HG03439 (cell line): ENCODE measurements at regions not wholly inside any gene's neighbourhood (a gene's known extent, or its start where the extent isn't known, plus 50 kb on each side); places are given as distances from the start of the nearest gene placed in this dataset.
A peak's percentile ranks its signal among the peaks of the same experiment; 100 is the strongest.

Experiments used
- ATAC-seq: cut with Tn5 transposase; IDR thresholded peaks from one replicate; pipeline ENCODE4 v1.9.1; 2021; ENCODE audit warnings: mild to moderate bottlenecking, moderate library complexity; ENCODE audit not compliant: unreplicated experiment

- ATAC-seq, result peak; percentile 6
These were observed 77.7 kb downstream of the ARF6 start for GRCh38 chr14:49970474-49971147.

DNA sequence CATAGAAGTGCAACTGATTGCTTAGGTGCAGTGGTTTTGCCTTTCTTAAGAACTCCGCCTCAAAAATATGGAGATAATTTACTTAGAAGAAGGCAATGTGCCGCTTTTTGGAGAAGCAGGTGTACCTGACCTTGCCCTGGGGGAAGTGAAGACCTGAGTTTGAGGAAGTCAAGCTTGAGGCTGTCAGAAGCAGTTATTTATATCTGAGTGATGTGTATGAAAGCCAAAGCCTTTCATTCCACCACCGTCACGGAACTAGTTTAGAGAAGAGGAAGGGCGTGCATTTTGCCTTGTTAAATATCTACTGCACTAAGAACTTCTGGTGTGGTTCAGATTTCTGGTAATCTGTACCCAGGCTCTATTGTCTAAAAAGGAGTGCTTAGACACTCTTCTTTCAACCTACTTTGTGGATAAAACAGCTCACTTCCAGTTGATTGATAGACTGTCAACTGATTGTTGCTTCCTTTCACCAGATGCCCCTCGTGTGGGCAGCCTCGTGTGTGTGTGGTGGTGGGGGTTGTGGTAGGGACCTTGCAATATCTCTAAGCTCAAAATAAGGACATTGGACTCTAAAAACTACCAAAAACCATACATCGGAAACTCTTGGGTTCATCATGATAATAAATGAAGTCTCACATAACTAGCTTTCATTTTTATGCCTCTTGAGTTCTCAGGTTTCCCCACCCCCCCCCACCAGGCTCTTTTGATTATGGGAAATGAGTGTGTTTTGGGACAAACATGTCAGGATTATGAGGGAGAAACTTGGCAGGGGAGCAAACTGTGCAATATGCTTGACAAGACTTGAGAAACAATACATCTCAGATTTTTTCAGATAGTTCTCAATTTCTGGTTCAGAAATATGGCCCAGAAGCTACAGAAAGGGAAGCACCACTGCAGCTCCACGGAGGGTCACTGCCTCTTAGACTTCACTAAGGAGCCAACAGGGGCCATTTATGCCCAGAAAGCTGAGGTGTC lies 78.6 kb downstream of the ARF6 start:
- ATAC-seq, result peak; percentile 79

DNA sequence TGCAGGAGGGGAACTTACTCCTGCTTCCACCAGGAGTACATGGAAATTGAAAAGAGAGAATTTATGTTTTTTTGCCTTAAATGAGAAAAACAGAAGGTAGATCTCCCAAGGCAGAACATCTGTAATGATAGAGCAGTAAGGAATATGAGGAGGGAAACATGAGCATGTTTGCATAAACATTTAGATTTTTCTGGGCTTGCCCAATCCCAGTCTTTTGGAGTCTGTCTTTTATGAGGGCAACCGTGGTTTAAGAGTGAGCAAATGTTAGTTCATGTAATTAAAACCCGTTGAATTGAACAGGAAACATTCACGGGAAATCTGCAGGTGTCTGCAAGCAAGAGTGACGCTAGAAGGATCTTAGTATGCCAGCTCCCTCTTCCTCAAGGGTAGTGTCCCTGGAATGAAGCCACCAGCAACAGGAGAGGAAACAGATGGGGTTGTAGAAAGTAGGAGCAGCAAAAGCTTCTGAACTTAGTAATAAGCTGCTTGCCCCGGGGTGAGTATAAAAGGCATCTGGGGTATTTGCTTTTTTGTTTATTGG lies 79.3 kb downstream of the ARF6 start:
- ATAC-seq, result no peak

GRCh38 chr14:49972823-49973222 lies 79.9 kb downstream of the ARF6 start:
- ATAC-seq, result no peak

- no peak for ATAC-seq
These were observed 82.4 kb downstream of the ARF6 start for GRCh38 chr14:49975276-49975675.

GRCh38 chr14:49975799-49976198 lies 82.9 kb downstream of the ARF6 start:
- ATAC-seq, result no peak

DNA sequence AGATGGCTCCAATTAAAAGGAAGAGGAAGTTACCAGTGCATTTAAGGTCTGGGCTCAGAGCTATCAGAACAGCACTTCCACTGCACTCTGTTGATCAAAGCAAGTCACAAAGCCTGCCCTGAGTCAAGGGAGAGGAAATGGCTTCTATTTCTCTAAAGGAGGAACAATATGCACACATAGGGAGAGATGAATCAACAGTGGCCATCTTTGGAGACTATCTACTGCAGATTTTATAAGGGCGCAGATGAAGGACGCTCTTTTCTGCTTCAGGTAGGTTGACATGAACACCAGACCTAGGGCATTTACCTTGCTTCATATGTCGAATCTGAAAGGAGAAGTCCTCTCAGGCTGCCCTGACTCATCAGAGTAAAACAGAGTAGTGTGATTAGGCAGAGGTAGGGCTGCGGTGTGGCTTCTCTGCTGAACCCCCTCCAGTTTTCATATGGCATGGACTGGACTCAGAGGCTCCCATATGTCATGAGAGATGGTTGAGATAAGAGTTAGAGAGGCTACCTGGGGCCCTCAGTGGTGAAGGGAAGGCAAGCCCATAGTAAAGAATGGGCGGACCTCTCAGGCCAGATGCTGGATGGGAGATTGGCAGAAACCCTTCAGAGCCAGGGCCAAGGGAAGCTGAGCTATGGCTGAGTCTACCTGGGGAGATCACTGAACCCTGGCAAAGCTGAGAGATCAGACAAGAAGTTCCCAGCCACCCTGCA lies 84.4 kb downstream of the ARF6 start:
- ATAC-seq, result peak; percentile 58

GRCh38 chr14:49980027-49980426 lies 87.1 kb downstream of the ARF6 start:
- ATAC-seq, result no peak

GRCh38 chr14:49982082-49982481 lies 89.2 kb downstream of the ARF6 start:
- no peak for ATAC-seq

DNA sequence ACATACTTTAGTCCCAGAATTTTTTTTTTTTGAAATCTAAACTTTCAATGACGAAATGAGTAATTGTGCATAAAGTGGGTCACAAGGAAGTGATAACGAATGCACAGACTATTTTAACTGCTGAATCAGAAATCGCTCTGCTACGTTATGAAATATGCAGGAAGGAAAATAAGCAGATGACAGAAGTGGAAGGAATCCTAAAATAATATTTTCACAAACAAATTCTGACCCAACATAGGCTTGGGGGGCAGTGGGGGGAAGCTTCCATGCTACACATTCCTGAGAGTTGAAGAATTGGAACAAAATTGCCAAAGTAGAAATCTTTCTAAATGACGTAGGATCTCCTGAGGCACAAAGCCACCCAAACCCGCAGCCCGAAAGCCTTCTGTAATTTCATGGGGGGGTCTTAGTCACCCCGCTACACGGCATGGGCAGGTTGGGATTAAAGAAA lies 89.6 kb downstream of the ARF6 start:
- no peak for ATAC-seq

DNA sequence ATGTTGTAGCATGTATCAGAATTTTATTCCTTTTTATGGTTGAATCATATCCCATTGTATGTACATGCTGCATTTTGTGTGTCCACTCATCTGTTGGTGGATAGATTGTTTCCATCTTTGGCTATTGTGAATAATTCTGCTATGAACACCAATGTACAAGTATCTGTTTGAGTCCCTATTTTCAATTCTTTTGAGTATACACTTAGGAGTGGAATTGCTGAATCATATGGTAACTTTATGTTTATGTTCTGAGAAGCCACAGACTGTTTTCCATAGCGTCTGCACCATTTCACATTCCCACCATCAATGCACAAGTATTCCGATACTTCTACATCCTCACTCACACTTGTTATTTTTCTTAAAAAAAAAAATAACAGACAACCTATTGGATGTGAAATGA lies 91.5 kb downstream of the ARF6 start:
- ATAC-seq, result no peak

- no peak for ATAC-seq
These were observed 93.6 kb downstream of the ARF6 start for GRCh38 chr14:49986343-49987014.

DNA sequence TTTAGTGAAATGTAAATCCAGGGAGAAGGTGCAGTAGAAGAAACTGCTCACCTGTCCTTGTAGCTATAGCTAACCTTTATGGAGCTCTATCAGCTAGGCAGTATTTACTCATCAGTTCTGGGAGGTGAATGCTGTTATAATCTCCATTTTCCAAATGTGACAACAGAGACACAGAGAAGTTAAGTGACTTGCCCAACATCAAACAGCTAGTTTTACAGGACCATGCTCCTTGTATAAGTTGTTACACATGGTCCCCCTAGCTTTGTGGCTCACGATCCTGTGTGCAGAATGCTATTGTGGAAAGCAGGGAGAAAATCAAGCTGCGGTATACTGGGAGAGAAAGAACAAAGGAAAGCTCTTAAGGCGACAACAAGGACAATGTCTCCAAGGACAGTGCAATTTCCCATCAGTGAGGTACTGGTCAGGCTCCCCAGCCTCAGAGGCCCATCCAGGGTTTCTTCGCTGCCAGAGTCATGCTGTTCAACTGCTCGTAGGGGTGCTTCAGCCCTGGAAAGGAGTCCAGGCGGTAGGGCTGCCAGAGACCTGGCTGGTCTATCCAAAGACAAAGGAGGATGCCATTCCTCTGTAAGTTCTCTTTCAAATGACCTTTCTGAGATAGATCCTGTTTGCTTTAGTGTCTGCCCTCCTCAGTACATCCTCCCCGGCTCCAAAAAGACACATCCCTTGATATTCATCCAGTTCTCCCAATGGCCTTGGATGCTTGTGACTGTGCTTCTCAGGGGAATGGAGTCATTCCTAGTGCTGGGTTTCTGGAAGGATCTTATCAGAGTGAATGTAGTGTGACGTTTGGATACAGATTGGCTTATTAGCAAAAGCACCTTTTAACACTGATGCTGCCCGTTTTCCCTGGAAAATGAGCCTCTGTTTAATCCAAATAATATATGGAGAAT lies 95.5 kb downstream of the ARF6 start:
- ATAC-seq, result no peak

DNA sequence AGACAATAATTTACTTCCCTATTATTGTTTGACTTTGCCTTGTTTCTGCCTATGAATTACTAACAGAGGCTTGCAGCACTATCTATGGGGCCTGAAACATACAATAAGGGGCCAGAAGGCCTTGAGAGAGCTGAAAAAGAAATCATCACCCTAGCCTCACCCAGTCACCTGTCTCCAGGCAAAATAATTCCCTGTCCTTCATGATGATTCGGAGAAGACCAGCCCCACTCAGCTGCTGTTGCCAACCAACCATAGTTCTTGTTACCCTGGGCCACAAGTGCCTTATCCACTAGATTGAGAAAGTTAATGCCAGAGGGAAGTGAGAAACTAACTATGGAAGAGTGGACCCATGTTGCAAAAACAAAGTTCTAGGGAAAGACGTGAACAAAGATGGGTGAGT lies 97.1 kb downstream of the ARF6 start:
- ATAC-seq, result no peak

- no peak for ATAC-seq
These were observed 98.6 kb downstream of the ARF6 start for GRCh38 chr14:49991491-49991890.

- ATAC-seq, result no peak
These were observed 99.2 kb downstream of the ARF6 start for GRCh38 chr14:49992036-49992435.

- ATAC-seq, result no peak
These were observed 99.6 kb downstream of the ARF6 start for GRCh38 chr14:49992448-49992847.

GRCh38 chr14:49992901-49993339 lies 100.0 kb downstream of the ARF6 start:
- peak; percentile 87 for ATAC-seq

DNA sequence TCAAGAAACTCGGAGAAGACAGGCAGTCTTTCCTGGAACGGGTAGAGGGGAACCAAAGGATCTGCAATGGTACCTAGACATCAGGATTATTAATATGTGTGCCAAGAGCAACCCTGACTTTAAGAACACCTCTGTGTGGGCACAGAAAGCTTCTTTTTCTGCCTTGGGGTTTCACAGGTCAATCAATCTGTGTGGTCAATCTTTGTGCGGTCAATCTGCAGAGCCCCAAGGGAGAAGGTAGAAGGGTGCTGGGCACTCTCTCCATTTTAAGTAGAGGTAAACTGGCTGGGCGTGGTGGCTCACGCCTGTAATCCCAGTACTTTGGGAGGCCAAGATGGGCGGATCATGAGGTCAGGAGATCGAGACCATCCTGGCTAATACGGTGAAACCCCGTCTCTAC lies 100.7 kb downstream of the ARF6 start:
- ATAC-seq, result no peak
